WTC11 (cell line): ENCODE measurements at regions not wholly inside any gene's neighbourhood (a gene's known extent, or its start where the extent isn't known, plus 50 kb on each side); places are given as distances from the start of the nearest gene placed in this dataset.

Experiments used
- CREM ChIP-seq: sonication (generic); formaldehyde crosslinking; IDR thresholded peaks from 2 replicates; pipeline ENCODE4 v1.8.1; 2022; ENCODE audit warnings: mild to moderate bottlenecking, missing genetic modification reagents, moderate library complexity
- E2F5 ChIP-seq: sonication (generic); formaldehyde crosslinking; IDR thresholded peaks from 2 replicates; pipeline ENCODE4 v1.8.1; 2022; ENCODE audit warnings: mild to moderate bottlenecking, moderate library complexity, missing genetic modification reagents
- RELA ChIP-seq: sonication (generic); formaldehyde crosslinking; IDR thresholded peaks from 2 replicates; pipeline ENCODE4 v1.8.1; 2022; ENCODE audit warnings: missing genetic modification reagents, mild to moderate bottlenecking, borderline replicate concordance
- TF ChIP-seq, protein P1 (sequence below): fragments of 250-450 bp; sonication (Bioruptor Pico); conservative IDR thresholded peaks from 2 replicates; pipeline ENCODE4 v1.9.0; 2021; ENCODE audit warnings: mild to moderate bottlenecking

DNA sequence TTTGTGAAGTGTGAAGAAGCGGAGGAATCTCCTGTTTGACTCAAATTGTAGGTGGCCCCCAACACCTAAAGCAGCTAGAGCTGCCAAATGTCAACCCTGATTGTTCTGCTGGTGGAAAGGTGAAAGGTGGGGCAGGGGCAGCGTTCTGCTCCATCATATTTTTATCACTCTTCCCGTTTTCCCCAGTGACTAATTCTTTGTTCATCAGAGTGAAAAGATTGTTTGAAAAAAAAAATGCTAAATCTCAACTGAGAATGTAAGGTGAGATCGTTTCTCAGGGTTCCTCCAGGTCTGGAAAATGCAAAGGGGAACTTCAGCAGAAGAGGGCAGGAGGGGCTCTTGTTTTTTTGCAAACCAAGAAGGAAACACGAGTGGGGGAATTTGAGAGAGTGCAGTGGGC, 137.7 kb downstream of the MN1 start:
- TF ChIP-seq RELA (CRISPR knock-in tag) (no peak), CREM (CRISPR knock-in tag) (no peak), E2F5 (CRISPR knock-in tag) (no peak)
- TF ChIP-seq, protein P1, sequence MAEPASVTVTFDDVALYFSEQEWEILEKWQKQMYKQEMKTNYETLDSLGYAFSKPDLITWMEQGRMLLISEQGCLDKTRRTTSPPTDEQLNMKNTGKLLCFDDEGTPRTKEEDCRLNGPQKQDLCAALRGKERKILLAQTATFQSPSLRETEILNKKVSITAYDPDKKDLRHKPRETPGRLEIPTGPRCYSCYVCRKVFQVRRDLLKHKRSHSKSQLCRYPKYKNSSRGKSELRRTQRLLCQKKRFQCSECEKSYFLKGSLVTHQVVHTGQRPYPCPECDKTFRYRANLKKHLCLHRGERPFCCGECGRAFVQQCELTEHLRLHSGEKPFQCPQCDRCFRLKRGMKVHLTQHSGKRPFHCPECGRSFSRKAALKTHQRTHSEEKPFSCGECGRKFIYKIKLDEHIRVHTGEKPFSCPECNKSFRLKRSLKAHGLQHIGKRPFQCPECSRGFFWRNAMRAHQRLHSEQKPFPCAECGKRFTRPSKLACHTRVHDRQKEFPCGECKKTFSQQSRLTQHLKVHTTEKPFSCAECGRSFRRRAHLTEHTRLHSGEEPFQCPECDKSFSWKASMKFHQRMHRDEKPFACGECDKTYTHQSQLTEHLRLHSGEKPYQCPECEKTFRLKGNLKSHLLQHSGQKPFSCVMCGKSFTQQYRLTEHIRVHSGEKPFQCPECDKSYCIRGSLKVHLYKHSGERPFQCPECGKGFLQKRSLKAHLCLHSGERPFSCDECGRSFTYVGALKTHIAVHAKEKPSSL (CRISPR knock-in tag), result no peak
